Panc1 (cell line): ENCODE measurements at regions not wholly inside any gene's neighbourhood (a gene's known extent, or its start where the extent isn't known, plus 50 kb on each side); places are given as distances from the start of the nearest gene placed in this dataset.

Experiments
- CTCF ChIP-seq: fragments of 450-650 bp; IDR thresholded peaks from 2 replicates; pipeline ENCODE4 v1.5.1; 2017; ENCODE audit warnings: mild to moderate bottlenecking
- POLR2AphosphoS5 ChIP-seq: IDR thresholded peaks from 2 replicates; pipeline ENCODE4 v1.6.1; 2012; ENCODE audit warnings: mild to moderate bottlenecking, low read depth, low read length, moderate library complexity
- REST ChIP-seq, 2 experiments: IDR thresholded peaks; 2 replicates each; pipeline ENCODE4 v1.6.1; 2011 to 2012; ENCODE audit warnings: low read depth in 2 of 2, control low read depth in 1 of 2, low read length in 1 of 2, mild to moderate bottlenecking in 1 of 2, moderate library complexity in 1 of 2; ENCODE audit not compliant: insufficient read depth in 1 of 2

GRCh38 chr20:3323398-3323797 lies 84.1 kb downstream of the DNAAF9 start:
- no peak for TF ChIP-seq CTCF
- TF ChIP-seq POLR2AphosphoS5: no peak
- no peak for TF ChIP-seq REST (IDR thresholded peaks at IDR 0.05; ENCODE audit: insufficient read depth in 1 of 2, low read depth in 2 of 2, low read length in 1 of 2)
